Activated T-helper 17 cell treated with anti-CD3 and anti-CD28 coated beads, Interleukin-2, amount 50 U/mL, for 72 hours (primary cell): ENCODE measurements at regions not wholly inside any gene's neighbourhood (a gene's known extent, or its start where the extent isn't known, plus 50 kb on each side); places are given as distances from the start of the nearest gene placed in this dataset.
"Not testable (repeated sequence)": the region's sequence is repeated elsewhere in the genome, so short reads cannot be mapped to it uniquely, and the experiment has no call there.

ENCODE experiments used
- ATAC-seq: fragments of 150-1000 bp; cut with Tn5 transposase; replicated peaks from 2 replicates; pipeline ENCODE4 v1.10.0; 2021; ENCODE audit warnings: mild to moderate bottlenecking, moderate library complexity
- H3K27ac Mint-ChIP-seq: one replicate; pipeline ENCODE4 v1.8.0; 2022; ENCODE audit warnings: mixed read lengths
- H3K27me3 Mint-ChIP-seq: one replicate; pipeline ENCODE4 v1.8.0; 2022; ENCODE audit warnings: mixed read lengths
- H3K36me3 Mint-ChIP-seq: one replicate; pipeline ENCODE4 v1.8.0; 2022; ENCODE audit warnings: low read depth, mild to moderate bottlenecking, mixed read lengths
- H3K4me1 Mint-ChIP-seq: one replicate; pipeline ENCODE4 v1.8.0; 2022; ENCODE audit warnings: mixed read lengths
- H3K4me3 Mint-ChIP-seq: one replicate; pipeline ENCODE4 v1.8.0; 2022; ENCODE audit warnings: mild to moderate bottlenecking, mixed read lengths
- H3K9me3 Mint-ChIP-seq: one replicate; pipeline ENCODE4 v1.8.0; 2022; ENCODE audit warnings: mixed read lengths

GRCh38 chr2:91857711-91858110 is 3013.5 kb upstream of the TEKT4 start:
- H3K36me3 Mint-ChIP-seq, ATAC-seq, H3K27me3 Mint-ChIP-seq, H3K9me3 Mint-ChIP-seq, H3K27ac Mint-ChIP-seq, H3K4me3 Mint-ChIP-seq, H3K4me1 Mint-ChIP-seq: not testable (repeated sequence)

DNA sequence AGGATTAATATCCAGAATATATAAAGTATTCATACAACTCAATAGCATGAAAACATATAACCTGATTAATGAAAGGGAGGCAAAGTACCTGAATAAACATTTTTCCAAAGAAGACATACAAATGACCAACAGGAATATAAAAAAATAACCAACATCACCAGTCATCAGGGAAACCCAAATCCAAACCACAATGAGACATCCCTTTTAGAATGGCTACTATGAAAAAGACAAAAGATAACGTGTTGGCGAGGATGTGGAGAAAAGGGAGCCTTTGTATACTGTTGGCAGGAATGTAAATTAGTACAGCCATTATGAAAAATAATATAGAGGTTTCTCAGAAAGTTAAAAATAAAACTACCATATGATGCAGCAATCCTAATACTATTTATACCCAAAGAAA is 2999.5 kb upstream of the TEKT4 start:
- not testable (repeated sequence) for H3K27me3 Mint-ChIP-seq, H3K4me3 Mint-ChIP-seq, H3K4me1 Mint-ChIP-seq, H3K36me3 Mint-ChIP-seq, ATAC-seq, H3K9me3 Mint-ChIP-seq, H3K27ac Mint-ChIP-seq

- H3K4me1 Mint-ChIP-seq, H3K9me3 Mint-ChIP-seq, H3K27me3 Mint-ChIP-seq, H3K27ac Mint-ChIP-seq, ATAC-seq, H3K4me3 Mint-ChIP-seq, H3K36me3 Mint-ChIP-seq: not testable (repeated sequence)
Measured at GRCh38 chr2:91873416-91873815, 2997.8 kb upstream of the TEKT4 start.

DNA sequence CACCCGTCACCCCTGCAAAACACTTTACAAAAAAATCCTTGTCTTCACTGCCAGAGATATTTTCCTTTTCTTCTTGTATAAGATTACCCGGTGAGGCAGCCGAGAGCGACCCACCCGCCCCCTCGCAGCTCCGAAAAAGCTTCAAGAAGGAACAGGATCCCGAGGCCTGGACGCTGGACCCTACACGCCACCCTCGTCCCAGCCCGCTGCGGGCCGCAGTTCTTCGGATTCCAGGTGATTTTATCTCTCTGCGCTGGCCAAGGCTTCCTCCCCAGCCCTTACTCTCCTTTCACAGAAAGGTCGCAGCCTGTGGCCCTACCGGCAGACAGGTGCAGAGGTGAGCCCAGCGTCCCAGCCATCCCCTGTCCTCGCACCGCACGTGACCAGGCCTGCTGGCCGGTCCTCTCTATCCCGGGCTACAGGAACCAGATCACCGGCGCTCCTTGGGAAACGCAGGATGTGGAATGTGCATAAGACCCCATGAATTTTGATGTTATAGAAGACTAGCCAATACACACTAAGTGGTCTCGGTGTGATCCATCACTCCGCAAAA is 2993.5 kb upstream of the TEKT4 start:
- H3K27ac Mint-ChIP-seq, result not testable (repeated sequence)

DNA sequence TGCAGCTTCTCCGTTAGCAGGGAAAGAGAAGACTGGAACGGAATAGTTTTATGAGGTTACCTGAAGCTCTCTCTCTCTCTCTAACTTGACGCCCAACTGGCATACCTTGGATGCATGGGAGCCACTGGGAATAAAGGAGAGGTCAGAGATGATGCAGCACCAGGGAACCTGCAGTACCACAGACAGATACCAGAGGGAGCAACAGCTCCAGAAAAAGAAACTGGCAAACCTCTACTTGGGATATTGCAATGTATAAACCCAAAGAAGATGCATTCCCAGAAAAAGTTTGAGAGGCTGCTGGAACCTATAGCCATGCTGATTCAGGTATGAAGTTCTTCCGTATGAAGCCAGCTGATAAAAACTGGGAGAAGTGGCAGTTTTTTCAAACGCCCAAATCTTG is 2976.1 kb upstream of the TEKT4 start:
- not testable (repeated sequence) for H3K27ac Mint-ChIP-seq

More for the DNA sequence above, 2993.5 kb upstream of the TEKT4 start:
- H3K4me1 Mint-ChIP-seq, ATAC-seq, H3K27me3 Mint-ChIP-seq, H3K9me3 Mint-ChIP-seq, H3K4me3 Mint-ChIP-seq, H3K36me3 Mint-ChIP-seq: not testable (repeated sequence)

GRCh38 chr2:91917602-91918001 is 2953.6 kb upstream of the TEKT4 start:
- not testable (repeated sequence) for H3K4me1 Mint-ChIP-seq, H3K27ac Mint-ChIP-seq, ATAC-seq, H3K4me3 Mint-ChIP-seq, H3K36me3 Mint-ChIP-seq, H3K27me3 Mint-ChIP-seq
- peaks cover 12% of the 10 kb centered on the region for H3K9me3 Mint-ChIP-seq

More for the DNA sequence above, 2976.1 kb upstream of the TEKT4 start:
- ATAC-seq, H3K36me3 Mint-ChIP-seq, H3K4me1 Mint-ChIP-seq, H3K27me3 Mint-ChIP-seq, H3K9me3 Mint-ChIP-seq, H3K4me3 Mint-ChIP-seq: not testable (repeated sequence)
